ENCODE measurements at regions not wholly inside any gene's neighbourhood (a gene's known extent, or its start where the extent isn't known, plus 50 kb on each side); places are given as distances from the start of the nearest gene placed in this dataset.

DNA sequence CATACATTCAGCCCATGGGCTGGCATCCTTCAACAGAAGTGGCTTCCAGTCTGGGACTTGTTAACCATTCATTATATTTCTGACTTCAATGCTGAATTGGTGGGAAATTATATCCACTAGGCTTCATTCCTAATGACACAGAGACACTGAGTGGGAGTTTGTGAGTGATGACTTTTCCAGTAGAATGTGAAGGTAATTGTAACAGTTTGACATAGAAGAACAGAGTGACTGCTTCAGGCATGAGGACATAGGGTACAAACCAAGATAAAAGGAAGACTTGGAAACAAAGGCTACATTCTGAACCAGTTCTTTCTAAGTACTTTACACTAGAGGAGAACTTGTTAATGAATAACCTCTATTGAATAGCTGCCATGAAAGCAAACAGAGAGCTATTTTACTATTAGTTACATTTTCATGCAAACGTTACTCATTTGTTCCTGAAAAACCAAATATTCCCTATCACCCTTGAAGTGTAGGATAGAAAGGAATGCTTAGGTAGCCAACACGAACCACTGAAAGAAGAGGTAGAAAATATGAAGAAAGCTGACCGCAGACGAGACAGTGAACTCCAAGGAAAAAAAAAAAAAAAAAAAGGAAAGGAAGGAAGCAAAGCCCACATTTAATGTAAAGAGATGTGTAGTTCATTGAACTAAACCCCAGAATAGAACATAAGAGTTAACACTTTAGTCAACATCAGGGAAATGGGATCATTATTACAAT is 237.0 kb upstream of the SEMA3C start (continued):
- TF ChIP-seq, protein P1, sequence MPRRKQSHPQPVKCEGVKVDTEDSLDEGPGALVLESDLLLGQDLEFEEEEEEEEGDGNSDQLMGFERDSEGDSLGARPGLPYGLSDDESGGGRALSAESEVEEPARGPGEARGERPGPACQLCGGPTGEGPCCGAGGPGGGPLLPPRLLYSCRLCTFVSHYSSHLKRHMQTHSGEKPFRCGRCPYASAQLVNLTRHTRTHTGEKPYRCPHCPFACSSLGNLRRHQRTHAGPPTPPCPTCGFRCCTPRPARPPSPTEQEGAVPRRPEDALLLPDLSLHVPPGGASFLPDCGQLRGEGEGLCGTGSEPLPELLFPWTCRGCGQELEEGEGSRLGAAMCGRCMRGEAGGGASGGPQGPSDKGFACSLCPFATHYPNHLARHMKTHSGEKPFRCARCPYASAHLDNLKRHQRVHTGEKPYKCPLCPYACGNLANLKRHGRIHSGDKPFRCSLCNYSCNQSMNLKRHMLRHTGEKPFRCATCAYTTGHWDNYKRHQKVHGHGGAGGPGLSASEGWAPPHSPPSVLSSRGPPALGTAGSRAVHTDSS (CRISPR knock-in tag; conservative IDR thresholded peaks at IDR 0.05): no peak
- TF ChIP-seq GATAD2A (CRISPR knock-in tag; IDR thresholded peaks at IDR 0.05) (peak; percentile 68), ZBTB8A (CRISPR knock-in tag; IDR thresholded peaks at IDR 0.05; ENCODE audit: borderline replicate concordance, low read depth) (no peak), ZNF468 (CRISPR knock-in tag; IDR thresholded peaks at IDR 0.05) (no peak), HES4 (CRISPR knock-in tag; IDR thresholded peaks at IDR 0.05; ENCODE audit: borderline replicate concordance) (no peak), ZNF850 (CRISPR knock-in tag; conservative IDR thresholded peaks at IDR 0.05) (no peak), RBAK (CRISPR knock-in tag; IDR thresholded peaks at IDR 0.05) (no peak), ZKSCAN8 (CRISPR knock-in tag; IDR thresholded peaks at IDR 0.05; ENCODE audit: borderline replicate concordance) (peak; percentile 67; the same call in 1 of the 2 replicates), CCAR2 (optimal IDR thresholded peaks at IDR 0.05; ENCODE audit: low read depth, low read length) (no peak), ZNF136 (CRISPR knock-in tag; IDR thresholded peaks at IDR 0.05; ENCODE audit: low read depth) (no peak), KAT8 (CRISPR knock-in tag; IDR thresholded peaks at IDR 0.05) (no peak), ZNF616 (CRISPR knock-in tag; IDR thresholded peaks at IDR 0.05; ENCODE audit: low read depth) (no peak), ZNF550 (CRISPR knock-in tag; IDR thresholded peaks at IDR 0.05; ENCODE audit: borderline replicate concordance) (no peak), ZNF747 (CRISPR knock-in tag; IDR thresholded peaks at IDR 0.05; ENCODE audit: borderline replicate concordance) (no peak), ZFP62 (CRISPR knock-in tag; IDR thresholded peaks at IDR 0.05) (no peak), ARNT (IDR thresholded peaks at IDR 0.05) (no peak), ZNF703 (CRISPR knock-in tag; IDR thresholded peaks at IDR 0.05; ENCODE audit: borderline replicate concordance) (no peak), ZNF143 (CRISPR knock-in tag; IDR thresholded peaks at IDR 0.05) (no peak), ZNF674 (CRISPR knock-in tag; IDR thresholded peaks at IDR 0.05; ENCODE audit: low read depth) (no peak), PAX8 (CRISPR knock-in tag; IDR thresholded peaks at IDR 0.05; ENCODE audit: borderline replicate concordance) (no peak), RBM39 (IDR thresholded peaks at IDR 0.05; ENCODE audit: low read depth, low read length, poor library complexity, severe bottlenecking) (no peak), SCMH1 (CRISPR knock-in tag; IDR thresholded peaks at IDR 0.05; ENCODE audit: borderline replicate concordance) (no peak)
- TF ChIP-seq, protein P2, sequence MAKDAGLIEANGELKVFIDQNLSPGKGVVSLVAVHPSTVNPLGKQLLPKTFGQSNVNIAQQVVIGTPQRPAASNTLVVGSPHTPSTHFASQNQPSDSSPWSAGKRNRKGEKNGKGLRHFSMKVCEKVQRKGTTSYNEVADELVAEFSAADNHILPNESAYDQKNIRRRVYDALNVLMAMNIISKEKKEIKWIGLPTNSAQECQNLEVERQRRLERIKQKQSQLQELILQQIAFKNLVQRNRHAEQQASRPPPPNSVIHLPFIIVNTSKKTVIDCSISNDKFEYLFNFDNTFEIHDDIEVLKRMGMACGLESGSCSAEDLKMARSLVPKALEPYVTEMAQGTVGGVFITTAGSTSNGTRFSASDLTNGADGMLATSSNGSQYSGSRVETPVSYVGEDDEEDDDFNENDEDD (CRISPR knock-in tag; IDR thresholded peaks at IDR 0.05; ENCODE audit: borderline replicate concordance): peak; percentile 52; the same call in 1 of the 2 replicates
- TF ChIP-seq, protein P3, sequence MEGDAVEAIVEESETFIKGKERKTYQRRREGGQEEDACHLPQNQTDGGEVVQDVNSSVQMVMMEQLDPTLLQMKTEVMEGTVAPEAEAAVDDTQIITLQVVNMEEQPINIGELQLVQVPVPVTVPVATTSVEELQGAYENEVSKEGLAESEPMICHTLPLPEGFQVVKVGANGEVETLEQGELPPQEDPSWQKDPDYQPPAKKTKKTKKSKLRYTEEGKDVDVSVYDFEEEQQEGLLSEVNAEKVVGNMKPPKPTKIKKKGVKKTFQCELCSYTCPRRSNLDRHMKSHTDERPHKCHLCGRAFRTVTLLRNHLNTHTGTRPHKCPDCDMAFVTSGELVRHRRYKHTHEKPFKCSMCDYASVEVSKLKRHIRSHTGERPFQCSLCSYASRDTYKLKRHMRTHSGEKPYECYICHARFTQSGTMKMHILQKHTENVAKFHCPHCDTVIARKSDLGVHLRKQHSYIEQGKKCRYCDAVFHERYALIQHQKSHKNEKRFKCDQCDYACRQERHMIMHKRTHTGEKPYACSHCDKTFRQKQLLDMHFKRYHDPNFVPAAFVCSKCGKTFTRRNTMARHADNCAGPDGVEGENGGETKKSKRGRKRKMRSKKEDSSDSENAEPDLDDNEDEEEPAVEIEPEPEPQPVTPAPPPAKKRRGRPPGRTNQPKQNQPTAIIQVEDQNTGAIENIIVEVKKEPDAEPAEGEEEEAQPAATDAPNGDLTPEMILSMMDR (CRISPR knock-in tag; IDR thresholded peaks at IDR 0.05): peak; percentile 50; the same call in 1 of the 2 replicates
- TF ChIP-seq, protein P4, sequence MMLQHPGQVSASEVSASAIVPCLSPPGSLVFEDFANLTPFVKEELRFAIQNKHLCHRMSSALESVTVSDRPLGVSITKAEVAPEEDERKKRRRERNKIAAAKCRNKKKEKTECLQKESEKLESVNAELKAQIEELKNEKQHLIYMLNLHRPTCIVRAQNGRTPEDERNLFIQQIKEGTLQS (CRISPR knock-in tag; IDR thresholded peaks at IDR 0.05): no peak

All from HepG2 (cell line).